HG02885 (cell line): ENCODE measurements at regions not wholly inside any gene's neighbourhood (a gene's known extent, or its start where the extent isn't known, plus 50 kb on each side); places are given as distances from the start of the nearest gene placed in this dataset.
"Not testable (repeated sequence)": the region's sequence is repeated elsewhere in the genome, so short reads cannot be mapped to it uniquely, and the experiment has no call there.

ENCODE experiments used
- ATAC-seq: cut with Tn5 transposase; IDR thresholded peaks from one replicate; pipeline ENCODE4 v1.9.1; 2021; ENCODE audit warnings: mild to moderate bottlenecking; ENCODE audit not compliant: unreplicated experiment, poor library complexity

DNA sequence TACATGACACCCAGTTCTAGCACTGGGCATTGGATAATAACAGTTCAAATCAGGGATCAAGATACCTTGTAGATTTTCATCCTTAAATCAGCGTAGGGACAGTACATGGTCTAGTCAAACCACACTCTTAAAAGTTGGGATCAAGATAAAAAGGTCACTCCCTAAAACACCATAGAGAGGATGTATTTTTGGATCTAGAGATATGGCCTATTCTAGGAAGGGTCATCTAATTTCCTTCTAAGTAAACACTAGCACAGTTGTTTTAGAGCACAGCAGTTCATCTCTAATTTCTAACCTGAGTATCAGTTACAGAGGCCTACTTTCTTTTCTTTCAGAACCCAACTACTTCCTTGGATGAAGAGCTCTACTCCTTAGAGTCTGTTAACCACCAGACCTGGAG, 166.4 kb upstream of the GRIN3A start:
- no peak for ATAC-seq

DNA sequence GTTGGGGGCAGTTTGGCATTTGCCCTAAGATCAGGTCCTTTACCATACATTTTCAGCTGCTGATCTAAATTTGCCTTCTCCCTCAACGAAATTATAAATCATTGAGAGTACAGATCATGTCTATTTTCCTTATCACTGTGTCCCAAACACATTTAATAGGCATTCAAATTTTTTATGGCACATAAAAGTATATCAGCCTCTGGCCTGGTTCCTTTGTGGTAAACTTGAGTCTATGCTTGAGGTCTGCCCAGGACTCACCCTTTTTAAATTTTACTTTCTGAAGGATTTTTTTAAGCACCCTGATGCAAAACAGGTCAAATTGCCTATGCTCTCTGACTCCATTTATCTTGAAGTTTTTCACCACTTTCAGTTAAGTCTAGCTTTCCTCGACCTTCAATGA, 163.6 kb upstream of the GRIN3A start:
- ATAC-seq: no peak

DNA sequence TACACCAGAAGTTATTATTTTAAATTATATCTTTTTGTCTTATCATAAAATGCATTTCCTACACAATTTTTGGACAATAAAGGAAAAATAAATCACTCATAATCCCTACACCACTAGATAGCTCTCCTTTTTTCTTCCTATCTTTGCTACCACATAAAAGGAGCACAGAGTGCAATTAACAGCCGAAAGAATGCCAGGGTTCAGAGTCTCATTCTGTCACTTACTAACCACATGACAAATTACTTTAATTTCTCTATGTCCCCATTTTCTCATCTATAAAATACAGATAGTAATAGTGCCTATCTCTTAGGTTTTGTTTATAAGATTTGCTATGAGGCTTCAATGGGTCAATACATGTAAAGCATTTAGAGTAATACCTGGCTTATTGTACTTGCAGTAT, 158.7 kb upstream of the GRIN3A start:
- no peak for ATAC-seq

DNA sequence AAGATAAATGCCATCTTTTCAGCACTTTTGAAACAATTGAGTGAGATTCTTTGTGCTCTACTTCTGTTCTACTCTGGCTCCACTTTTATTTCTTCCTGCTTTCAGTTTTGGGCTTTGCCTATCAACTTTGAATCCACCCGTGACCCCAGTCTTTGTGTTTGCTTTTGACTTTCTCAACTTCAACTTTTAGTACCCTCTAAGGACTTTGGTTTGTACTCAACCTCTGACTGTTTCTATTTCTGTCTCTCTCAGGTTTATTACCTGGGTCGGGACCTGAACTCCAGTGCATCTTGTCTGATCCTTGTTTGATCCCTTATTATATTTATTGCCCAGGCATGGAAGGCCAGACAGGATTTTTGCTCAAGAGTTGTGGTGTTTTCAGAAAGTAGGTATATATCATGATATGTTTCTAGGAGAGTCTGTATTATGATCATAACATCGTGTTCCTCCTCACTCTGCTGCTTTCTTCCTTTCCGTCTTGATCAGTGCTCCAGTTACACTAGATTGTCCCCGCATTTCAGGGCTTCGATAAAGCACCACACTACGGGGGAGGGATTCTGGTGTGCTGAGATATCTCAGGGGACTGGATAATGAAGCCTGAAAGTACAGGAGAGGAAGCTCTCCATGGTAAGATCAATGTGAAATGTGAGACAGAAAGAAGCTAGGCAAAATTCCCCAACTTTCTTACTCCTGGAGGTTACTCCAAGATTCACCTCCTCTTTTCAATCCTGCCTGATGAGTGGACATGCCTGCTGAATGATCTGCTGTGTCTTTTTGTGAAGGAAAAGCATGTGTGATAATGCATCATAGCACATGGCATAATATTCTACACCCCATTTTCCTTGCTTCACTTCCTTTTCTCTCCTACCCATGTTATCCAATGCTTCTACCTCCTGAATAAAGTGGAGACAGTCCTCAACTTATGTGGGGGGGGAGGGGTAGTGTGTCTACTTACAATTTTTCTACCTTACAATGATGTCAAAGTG, 155.5 kb upstream of the GRIN3A start:
- no peak for ATAC-seq

DNA sequence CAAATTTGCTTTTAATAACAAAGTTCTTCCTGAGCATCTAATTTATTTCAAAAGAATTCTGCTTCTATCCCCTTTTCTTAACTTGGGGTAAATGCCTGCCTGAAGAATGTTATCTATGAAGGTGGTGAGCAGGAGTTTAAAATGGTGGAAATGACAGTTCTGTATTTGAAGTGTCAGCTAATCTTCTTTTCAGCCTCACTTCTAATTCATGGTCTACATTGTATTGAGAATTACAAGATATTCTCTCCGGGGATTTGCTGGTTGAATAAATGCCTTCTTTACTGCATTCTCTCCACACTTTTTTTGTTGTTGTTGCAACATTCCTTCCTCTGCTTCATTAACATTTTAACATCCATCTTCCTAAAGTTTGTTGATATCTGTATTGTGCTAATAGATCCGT, 143.1 kb upstream of the GRIN3A start:
- no peak for ATAC-seq

DNA sequence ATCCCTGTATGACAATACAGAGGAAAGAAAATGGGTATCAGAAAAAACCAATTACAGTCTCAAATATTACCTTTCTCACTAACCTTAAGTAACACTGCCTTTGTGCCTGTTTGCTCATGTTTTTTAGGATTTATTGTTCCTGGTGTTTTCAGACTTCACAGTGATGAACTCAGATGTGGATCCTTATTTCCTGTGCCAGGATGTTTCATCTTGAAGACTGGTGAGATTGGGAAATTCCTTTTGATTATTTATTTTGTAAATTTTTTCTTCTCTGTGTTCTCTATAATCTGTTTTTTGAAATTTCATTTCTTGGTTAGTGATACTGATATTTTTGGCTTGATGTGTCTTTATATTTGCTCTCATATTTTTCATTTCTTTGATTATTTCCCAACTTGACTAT, 142.4 kb upstream of the GRIN3A start:
- no peak for ATAC-seq

DNA sequence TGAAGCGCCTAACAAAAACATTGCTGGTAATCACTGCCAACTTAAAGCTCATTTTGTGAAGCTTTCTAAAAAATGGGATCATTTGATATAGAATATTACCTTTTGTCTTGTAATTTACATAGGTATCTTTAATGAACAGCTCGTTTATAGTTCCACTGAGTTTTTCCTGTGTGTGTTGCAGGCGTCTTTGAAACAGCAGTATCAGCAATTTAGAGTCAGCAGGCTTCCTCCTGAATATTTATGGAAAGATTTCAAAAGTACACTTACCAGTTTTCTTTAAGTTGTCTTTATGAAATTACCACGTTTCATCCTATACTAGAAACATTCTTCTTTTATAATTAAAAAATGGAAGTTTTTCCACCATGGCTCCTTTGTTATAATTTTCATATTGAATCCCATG, 140.3 kb upstream of the GRIN3A start:
- no peak for ATAC-seq

DNA sequence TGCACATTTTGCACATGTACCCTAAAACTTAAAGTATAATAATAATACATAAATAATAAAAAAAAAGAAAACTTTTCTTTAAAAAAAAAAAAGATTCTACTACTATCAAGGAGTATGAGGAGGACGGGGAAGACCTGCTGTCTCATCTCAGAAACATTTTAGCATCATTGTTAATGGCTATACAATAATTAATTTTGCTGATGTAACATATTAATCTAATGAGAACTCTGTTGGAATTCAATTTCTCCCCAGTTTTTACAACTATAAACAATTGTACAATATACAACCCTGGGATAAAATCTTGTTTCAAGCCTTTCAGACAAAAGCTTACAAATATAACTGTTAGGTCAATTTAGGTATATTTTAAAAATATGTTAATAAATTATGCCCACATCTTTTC, 139.0 kb upstream of the GRIN3A start:
- ATAC-seq: no peak

DNA sequence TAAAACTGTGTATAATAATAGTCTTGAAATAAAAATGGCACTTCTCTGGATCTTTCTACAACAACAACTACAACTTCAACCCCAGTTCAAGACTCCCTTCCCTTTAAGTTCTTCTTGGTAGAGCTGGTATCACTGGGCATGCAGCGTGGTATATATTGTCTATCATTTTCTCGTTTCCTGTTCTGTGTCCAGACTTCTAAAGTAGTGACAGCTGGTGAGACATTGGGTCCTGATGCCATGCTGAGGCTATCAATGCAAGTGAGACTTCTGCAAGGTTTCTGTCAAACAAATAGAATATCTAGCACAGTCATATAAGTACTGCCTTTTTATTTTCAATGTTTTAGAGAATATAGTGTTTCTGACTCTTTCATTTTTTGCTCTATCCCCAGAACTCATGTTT, 123.0 kb upstream of the GRIN3A start:
- ATAC-seq: no peak

DNA sequence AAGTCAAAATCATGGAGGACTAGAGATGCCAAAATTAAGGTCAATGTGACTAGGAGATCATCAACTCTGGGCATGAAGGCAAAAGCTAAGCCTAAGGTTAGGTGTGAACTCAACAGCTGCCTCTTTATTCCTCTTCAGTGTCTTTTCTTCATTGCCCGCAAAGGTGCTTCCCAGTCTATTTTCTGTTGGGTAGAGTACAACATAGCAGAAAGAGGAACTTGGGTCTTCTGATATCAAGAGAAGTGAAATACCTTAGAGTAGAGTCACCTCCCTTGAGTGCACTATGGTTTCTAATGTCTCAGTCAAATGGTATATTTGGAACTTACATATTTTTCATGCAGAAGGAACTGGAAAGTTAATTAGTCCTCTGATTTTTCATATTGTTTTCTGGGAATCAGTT, 122.5 kb upstream of the GRIN3A start:
- ATAC-seq: no peak

DNA sequence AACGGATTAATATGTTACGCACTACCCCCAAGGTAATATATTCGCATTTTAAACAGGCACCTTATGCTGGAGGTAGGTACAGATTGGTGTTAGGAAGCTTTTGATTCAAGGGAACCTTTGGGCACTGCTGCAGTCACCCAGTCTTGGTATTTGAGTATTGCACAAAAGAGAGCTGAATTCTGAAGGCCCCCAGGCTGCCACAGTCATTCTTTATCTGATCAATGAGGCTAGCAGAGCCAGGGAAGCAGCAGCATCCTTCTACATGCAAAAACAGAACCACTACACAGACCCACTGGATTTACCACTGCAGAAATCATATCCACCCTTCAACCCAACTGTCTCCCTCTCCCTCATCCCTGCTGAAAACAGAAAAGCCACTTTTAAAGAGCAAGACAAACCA, 121.2 kb upstream of the GRIN3A start:
- ATAC-seq: no peak

DNA sequence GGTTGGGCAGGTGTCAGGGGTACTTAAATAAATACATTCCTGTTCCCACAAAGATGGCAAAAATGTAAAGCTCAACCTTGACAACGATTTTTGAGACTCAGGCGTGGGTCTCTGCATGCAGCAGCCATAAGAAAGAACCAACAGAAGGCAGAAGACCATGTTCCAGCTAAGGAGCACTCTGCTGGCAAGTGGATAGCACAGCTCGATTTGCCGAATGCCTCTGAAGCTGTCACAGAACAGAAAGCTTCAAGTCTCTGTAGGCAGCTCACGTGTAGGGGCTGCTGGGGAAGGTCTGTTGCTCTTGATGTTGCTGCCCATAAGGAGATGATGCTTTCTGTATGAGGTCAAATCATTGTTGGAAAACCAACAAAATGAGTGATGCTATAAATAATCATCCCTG, 119.6 kb upstream of the GRIN3A start:
- ATAC-seq: no peak

DNA sequence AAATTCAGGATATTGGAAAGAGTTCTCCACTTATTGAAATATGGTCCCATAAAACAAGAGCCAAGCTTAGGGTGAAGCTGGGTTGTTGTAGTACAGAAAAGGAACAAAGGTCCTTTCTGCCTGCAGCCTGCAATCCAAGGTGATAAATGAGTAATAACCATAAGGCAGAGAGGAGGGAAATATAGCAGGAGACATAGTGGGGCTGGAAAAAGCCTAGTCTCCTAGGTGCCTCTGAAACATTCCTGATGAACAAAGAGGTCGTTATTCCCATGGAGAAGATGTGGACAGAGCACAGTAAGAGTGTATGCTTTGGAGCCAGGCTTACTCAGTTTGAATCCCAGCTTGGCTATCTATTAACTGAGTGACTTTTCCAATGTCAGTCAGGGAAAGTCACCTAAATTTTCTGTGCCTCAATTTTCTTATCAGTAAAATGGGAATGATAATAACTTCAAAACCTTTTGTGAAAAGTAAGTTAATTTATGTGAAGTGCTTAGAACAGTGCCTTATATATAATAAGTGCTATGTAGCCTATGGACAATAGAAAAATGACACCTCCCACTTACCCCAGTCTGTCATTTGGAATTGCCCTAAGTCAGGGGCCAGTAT, 110.8 kb upstream of the GRIN3A start:
- ATAC-seq: no peak

DNA sequence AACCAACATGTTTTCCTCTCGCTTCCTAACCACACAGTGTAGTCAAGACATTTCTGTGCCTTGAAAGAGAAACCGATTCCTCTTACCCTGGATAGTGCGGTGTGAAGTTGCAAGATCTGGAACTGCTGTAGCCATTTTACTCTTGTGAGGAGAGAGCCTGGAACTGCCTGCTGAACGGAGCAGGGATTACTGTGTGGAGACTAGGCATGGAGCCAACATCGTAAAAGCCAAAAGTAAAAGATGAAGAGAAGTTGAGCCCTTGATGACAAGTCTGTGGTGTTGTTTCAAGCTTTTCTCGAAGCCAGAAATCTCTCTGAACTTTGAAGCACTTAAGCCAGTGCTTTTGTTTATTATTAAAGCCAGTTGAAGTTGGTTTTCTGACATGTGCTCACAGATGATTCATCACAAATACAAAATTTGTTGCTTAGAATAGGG, 110.1 kb upstream of the GRIN3A start:
- no peak for ATAC-seq

DNA sequence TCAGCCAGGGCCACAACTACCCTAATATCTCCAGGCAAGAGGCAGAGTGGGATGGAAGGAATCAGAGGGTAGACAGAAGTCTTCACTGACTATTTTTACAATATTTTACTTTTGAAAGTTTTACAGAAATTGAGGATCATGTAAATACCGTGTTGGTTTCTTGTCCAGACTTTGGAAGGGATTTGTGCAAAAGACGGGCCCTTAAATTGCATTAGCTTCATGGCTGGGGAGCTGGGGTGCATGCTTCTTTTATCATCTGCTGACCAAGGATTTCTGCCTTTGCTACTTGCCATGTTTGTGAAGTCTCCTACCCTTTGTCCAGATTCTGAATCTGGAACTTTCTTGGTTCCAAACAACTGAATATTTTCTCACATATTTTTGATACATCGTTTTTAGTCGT, 107.7 kb upstream of the GRIN3A start:
- ATAC-seq: no peak

DNA sequence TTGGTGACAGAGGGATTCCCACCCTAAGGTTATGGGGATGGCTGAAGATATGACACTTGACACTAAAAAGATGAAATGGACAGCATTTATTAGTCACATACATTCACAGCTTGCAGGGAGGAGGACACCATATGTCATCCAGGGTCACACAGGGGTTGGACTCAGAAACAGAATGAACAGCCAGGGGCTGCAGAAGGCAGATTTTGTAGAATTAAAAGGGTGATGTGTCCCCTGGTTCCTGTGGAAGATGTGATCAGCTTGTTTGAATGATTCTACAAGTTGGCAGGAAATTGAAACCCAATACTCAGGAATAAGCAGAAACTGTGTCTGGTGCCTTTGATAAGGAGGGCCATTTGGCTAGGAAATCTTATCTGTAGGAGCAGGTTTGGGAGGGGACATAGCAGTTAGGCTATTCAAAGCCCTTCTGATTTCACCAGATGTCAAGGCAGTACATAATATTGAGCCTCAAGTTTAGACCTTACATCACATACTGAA, 102.3 kb upstream of the GRIN3A start:
- ATAC-seq: no peak

DNA sequence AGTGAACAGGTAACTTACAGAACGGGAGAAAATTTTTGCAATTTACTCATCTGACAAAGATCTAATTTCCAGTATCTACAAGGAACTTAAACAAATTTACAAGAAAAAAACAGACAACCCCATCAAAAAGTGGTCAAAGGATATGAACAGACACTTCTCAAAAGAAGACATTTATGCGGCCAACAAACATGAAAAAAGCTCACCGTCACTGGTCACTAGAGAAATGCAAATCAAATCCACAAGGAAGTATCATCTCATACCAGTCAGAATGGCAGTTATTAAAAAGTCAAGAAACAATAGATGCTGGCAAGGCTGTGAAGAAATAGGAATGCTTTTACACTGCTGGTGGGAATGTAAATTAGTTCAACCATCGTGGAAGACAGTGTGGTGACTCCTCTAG, 100.5 kb upstream of the GRIN3A start:
- not testable (repeated sequence) for ATAC-seq

DNA sequence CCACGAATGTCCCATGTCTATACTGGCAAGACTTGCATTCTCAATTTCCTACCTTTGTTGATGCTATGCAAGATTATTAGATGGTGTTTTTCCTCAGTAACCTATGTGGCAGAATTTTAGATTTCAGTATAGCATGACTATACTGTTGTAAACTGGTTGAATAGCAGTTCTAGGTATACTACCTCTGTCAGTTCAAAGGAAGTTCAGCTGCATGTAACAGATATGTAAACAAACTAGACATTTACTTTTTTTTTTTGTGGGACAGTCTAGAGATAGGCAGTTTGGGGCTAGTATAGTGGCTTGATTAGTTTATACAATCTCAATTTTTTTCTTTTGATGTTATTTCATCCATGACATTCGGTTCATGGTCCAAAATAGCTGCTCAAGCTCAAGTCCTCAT, 97.6 kb upstream of the GRIN3A start:
- no peak for ATAC-seq

DNA sequence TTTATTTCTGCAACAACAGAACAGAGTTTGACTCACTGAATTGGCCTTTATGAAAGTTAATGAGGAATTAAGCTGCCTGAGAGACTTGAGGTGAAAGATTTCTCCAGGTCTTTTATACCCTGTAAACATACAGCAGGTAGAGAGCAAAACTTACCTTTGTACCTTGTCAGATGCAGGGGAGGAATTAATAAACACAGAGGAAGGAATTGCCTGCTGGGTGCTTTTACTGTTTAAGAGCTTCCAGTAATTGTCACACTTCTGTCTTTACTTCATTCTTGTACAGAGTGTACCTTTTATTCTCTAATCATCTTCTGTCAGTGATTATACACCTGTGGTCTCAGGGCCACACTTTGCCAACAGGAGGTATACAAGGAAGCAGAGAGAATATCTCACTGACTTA, 94.0 kb upstream of the GRIN3A start:
- no peak for ATAC-seq

DNA sequence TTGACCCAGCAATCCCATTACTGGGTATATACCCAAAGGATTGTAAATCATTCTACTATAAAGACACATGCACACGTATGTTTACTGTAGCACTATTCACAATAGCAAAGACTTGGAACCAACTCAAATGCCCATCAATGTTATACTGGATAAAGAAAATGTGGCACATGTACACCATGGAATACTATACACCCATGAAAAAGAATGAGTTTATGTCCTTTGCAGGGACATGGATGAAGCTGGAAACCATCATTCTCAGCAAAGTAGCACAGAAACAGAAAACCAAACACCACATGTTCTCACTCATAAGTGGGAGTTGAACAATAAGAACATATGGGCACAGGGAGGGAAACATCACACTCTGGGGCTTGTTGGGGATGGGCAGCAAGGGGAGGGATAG, 83.0 kb upstream of the GRIN3A start:
- not testable (repeated sequence) for ATAC-seq

DNA sequence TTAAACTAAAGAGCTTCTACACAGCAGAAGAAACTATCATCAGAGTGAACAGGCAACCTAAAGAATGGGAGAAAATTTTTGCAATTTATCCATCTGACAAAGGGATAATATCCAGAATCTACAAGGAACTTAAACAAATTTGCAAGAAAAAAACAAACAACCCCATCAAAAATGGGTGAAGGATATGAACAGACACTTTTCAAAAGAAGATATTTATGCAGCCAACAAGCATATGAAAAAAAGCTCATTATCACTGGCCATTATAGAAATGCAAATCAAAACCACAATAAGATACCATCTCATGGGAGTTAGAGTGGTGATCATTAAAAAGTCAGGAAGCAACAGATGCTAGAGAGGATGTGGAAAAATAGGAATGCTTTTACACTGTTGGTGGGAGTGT, 82.5 kb upstream of the GRIN3A start:
- ATAC-seq: not testable (repeated sequence)

DNA sequence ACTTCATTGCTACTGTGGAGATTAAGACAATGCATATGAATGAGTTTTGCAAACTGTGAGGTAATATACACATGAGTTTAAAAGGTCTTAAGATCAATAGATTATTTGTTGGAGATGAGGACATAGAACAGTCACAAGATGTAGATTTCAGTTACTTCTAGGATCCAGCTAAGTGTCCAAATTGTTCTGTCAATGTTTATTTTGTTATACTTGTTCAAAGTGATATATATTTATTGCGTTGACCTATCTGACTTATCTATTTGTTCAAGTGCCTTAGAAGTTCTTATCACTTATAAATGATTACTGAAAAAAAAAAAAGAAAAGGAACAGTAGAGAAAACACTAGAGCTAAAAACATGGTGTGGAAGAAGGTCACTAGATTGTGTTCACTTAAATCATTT, 75.6 kb upstream of the GRIN3A start:
- ATAC-seq: no peak
